ENCODE measurements at regions not wholly inside any gene's neighbourhood (a gene's known extent, or its start where the extent isn't known, plus 50 kb on each side); places are given as distances from the start of the nearest gene placed in this dataset.

GRCh38 chr13:52949044-52949443 lies 79.6 kb upstream of the OLFM4 start:
- no peak for TF ChIP-seq POLR2A (IDR thresholded peaks at IDR 0.05; ENCODE audit: insufficient read depth in 1 of 2, low read depth in 2 of 2, low read length in 2 of 2)
- TF ChIP-seq HOXA7 (CRISPR knock-in tag; IDR thresholded peaks at IDR 0.05): no peak
- TF ChIP-seq MTERF4 (CRISPR knock-in tag; IDR thresholded peaks at IDR 0.05): no peak
- TF ChIP-seq EZH2 (conservative IDR thresholded peaks at IDR 0.05; ENCODE audit: low read depth, low read length): no peak

Data from HepG2 (cell line).